Vagina (tissue), 2 donors: ENCODE measurements at regions not wholly inside any gene's neighbourhood (a gene's known extent, or its start where the extent isn't known, plus 50 kb on each side); places are given as distances from the start of the nearest gene placed in this dataset.

Experiments used
- POLR2A ChIP-seq, 2 donors: fragments of 450-650 bp; IDR thresholded peaks; one replicate each; pipeline ENCODE4 v1.6.1; 2017; ENCODE audit warnings: antibody characterized with exemption in 2 of 2, mild to moderate bottlenecking in 2 of 2, moderate library complexity in 2 of 2
- TF ChIP-seq, protein P1 (sequence below), 3 experiments: fragments of 450-650 bp in 2 of 3; fragments of 200-600 bp in 1 of 3; sonication (generic) in 1 of 3; IDR thresholded peaks; one replicate each; pipeline ENCODE4 v1.5.1; 2017 to 2019; ENCODE audit warnings: antibody characterized with exemption in 3 of 3, mild to moderate bottlenecking in 2 of 3, moderate library complexity in 2 of 3

DNA sequence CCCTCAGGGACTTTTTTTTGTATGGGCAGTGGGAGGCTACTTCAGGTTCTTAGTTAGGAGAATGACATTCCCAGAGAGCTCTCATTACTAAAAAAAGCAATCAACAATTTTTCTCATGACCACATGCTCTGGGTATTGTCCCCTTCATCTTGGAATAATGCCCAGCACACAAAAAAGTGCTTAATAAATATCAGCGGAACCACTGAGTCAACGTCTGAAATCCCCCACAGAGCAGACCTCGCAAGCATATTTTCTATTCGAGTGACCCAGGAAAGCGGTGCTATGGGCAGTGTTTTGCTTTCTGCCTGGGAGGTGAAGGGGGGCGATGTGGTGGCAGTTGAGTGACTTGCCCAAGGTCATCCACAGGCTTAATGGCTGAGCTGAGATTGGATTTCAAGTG lies 493.4 kb upstream of the ZMIZ1 start:
- TF ChIP-seq, protein P1, sequence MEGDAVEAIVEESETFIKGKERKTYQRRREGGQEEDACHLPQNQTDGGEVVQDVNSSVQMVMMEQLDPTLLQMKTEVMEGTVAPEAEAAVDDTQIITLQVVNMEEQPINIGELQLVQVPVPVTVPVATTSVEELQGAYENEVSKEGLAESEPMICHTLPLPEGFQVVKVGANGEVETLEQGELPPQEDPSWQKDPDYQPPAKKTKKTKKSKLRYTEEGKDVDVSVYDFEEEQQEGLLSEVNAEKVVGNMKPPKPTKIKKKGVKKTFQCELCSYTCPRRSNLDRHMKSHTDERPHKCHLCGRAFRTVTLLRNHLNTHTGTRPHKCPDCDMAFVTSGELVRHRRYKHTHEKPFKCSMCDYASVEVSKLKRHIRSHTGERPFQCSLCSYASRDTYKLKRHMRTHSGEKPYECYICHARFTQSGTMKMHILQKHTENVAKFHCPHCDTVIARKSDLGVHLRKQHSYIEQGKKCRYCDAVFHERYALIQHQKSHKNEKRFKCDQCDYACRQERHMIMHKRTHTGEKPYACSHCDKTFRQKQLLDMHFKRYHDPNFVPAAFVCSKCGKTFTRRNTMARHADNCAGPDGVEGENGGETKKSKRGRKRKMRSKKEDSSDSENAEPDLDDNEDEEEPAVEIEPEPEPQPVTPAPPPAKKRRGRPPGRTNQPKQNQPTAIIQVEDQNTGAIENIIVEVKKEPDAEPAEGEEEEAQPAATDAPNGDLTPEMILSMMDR (IDR thresholded peaks at IDR 0.05): no peak
- TF ChIP-seq POLR2A (IDR thresholded peaks at IDR 0.05): no peak
